Daoy (cell line): ENCODE measurements at regions not wholly inside any gene's neighbourhood (a gene's known extent, or its start where the extent isn't known, plus 50 kb on each side); places are given as distances from the start of the nearest gene placed in this dataset.

Source experiments
- DNase-seq: peaks from one replicate; pipeline ENCODE4 v3.0.0-alpha.2; 2015; ENCODE audit warnings: low read depth

- no peak for DNase-seq
These were observed 441.7 kb downstream of the ARAP2 start for GRCh38 chr4:35802644-35803043.

GRCh38 chr4:35818520-35818919 lies 425.8 kb downstream of the ARAP2 start:
- DNase-seq = no peak

GRCh38 chr4:35820003-35820402 lies 424.3 kb downstream of the ARAP2 start:
- no peak for DNase-seq

DNA sequence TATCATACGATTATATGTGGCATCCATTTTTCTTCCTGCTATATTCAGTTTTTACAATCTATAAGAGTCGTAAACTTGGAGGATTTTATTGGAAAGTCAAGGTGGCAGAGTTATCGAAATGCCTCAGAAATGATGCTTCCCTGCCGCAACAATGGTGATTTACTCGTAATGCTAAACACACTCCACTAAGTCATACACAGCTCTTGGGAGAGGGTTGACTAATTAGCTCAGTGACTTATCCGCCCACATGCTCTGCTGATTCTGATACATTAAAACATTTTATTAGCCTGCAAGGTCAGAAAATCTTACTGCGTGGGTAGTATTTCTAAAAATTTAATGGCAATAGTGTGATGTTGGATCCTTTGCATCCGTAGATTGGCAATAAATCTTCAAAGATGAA lies 420.1 kb downstream of the ARAP2 start:
- no peak for DNase-seq

DNA sequence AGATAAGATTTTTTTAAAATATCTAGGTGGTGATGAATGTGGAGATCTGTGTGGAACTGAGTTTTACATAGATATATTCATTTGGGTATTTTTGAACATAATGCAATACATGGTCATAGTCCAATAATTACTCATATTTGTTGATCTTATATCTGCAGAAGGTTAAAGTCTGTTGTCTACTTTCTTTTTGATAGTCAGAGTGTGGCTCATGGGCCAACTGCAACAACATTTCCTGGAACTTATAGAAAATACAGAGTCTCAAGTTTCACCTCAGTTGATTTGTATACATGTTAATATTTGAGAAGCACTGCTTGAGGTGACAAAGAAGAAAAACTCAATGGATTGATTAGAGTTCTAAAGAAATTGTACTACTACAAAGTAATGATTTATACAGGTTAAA lies 408.4 kb downstream of the ARAP2 start:
- DNase-seq = no peak

GRCh38 chr4:35836596-35836995 lies 407.7 kb downstream of the ARAP2 start:
- no peak for DNase-seq

DNA sequence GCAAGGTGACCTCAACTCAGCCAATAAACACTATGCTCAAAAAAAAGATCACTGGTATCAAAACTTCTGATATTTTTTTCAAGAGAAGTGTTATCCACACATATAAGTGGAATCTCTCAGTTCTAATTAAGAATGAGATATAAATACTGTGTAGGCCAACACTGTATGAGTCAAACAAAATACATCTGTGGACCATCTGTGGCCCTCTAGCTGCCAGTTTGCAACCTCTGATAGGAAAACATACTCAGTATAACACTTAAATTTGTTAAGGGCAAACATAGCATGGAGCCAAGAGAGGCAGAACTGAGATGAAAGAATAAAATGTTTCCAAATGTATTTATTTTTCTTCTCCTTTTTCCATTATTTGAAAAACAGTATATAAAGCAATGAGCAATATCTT lies 377.3 kb downstream of the ARAP2 start:
- DNase-seq = no peak

DNA sequence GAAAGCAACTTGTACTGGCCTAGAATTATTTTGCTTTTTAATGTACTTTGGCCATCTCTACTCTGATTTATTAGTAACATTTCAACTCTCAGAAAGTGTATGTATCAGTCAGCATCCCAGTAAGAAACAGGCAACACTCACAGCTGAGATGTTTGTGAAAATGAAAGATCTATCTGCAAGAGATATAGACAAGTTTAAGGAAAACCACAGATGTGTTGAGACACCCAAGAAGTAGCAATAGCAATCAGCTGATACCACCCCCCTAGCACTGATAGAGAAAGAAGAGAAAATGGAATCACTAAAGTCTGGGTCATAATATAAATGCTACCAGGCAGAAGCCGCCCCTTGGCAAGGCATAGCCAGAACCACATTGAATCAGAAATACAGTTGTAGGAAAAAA lies 372.0 kb downstream of the ARAP2 start:
- no peak for DNase-seq

GRCh38 chr4:35879479-35879878 lies 364.8 kb downstream of the ARAP2 start:
- DNase-seq = no peak

DNA sequence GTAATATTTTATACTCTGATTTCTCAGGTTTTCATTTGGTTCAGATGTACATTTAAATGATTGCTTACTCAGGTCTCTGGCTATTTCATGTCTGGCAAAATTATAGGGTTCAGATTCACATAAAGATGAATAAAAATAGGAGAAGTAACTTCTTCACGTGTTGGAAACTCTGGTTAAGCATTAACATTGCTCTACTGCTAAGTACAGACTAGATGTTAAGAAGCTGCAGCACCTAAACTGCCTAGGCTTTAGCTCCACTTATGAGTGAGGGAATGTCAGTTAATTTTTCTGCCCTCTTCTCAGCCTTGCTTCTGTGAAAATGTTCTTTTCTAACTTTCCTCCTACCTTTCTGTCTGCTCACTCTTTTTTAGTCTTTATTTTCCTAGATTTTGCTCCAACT lies 361.2 kb downstream of the ARAP2 start:
- no peak for DNase-seq

DNA sequence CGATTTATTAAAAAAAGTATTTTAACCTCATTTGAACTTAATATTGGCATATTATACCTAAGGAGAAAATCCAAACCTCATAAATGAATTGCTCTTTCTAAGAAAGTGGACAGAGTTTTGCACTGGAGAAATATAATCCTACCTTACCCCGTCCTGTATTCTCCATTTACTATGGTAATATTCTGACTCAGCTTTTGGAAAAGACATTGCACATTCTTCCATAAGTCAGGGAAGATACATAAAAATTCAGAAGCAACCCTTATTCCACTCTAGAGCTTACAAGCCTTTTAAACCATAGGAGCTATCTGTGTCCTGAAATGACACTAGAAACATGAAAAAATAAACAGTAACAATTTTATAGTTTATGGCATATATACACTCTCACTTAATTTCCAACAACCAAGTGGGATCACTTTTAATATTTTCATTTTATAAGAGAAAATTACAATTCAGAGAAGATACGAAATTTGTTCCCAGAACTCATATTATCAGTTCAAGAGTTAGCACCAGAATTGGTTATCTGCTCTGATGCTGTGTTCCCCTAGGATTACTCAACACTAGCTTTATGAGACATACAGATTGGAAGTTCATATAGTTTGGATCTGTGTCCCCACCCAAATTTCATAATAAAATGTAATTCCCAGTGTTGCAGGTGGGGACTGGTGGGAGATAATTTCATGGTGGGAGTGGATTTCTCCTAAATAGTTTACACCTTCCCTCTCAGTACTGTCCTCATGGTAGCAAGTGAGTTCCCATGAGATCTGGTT lies 359.4 kb downstream of the ARAP2 start:
- no peak for DNase-seq

DNA sequence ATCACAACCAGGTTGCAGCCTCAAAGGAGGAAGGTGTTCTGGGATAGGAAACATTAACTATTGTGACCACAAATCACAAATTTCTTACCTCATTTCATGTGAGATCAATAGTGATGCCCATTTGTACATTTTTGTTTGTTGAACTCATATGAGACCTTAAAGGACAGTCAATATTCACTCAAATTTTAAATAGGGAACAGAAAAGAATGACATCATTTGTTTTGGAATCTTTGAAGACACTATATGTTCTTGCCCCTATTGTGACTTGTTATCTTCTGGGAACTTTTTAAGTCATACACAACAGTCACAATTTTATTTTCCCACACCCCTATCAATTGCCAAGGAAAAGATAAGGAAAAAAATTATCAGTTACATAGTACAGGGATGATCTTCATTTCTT lies 346.5 kb downstream of the ARAP2 start:
- no peak for DNase-seq

DNA sequence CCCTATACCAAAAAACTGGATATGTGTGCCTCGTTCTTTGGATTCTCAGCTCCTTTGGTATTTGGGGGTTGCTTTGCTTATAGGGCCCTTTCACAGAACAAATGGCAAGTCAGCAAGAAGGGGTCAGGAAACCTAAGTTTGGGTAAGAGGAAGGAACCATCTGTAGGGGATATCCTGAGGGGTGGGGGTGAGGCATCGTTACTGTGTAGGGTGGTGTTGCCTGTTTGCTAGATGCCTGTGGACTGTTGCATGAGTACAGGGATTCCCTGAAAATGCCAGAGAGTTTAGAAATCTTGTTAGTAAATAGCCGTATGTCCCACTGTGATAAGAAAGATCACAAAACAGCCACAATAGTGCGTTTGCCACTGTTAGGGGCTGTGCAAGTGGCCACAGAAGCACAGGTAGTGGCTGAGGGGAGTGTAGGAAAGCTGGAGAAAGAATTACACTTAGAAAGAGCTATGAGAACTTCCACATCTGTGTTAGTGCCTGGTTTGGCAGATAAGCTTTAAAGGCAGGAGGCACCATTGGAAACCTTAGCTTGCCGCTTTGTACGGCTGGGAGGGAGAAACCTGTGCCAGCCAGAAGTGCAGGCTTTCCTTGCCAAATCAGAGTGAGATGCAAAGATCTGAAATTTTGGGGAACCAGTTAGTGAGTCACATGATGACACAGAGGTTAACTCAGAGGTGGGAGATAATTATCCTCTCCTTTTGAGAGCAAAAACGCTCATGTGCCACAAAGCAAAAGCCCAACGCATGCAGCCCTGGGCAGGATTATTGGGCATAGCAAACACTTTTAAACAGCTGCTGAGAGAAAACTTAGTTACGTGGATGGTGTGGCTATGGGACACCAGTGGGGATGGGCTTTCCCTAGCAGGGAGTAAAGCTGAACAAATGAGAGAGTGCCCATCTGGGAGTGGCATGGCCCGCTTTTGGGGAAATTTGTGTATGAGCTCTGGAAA lies 343.7 kb downstream of the ARAP2 start:
- no peak for DNase-seq

- DNase-seq = no peak
These were observed 332.1 kb downstream of the ARAP2 start for GRCh38 chr4:35912174-35912573.

DNA sequence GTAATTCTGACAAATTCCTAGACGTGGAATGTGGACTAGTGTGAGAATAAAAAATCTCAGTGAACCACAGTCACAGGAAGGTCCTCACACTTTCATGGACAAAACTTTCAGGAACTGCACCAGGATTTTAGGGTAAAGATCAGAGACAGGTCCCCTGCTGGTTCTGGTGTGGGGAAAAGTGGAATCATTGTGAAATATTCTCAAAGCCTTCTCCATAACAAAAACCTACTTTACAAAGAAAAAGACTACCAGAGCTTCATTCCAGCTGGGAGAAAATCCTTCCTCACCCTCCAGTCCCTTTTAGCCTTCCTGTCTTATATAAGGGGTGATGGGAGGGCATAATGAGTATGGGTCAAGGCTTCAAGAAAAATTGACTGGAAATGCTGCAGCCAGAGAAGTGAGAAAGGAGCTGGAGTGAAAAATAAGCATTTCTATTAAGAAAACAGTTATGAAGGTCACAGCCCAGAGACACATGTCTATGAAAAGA lies 325.8 kb downstream of the ARAP2 start:
- DNase-seq = no peak

- no peak for DNase-seq
These were observed 318.5 kb downstream of the ARAP2 start for GRCh38 chr4:35925806-35926205.

DNA sequence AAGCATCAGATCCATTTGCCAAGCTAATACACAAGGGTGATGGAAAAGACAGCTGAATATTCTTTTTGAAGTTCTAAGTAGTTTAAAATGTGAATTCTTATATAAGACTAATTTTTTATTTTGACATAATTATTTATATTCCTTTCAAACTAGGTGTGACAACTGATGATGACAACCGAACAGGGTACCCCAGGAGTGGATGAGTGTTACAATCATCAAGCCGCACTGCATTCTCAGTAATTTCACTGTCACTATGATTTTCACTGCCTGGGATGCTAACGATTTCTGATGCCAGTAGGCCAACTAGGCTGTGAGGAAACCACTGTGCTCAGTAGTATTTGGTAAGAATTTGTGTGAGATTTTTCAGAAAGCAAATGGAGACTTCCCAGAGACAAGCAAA lies 317.5 kb downstream of the ARAP2 start:
- DNase-seq = no peak

DNA sequence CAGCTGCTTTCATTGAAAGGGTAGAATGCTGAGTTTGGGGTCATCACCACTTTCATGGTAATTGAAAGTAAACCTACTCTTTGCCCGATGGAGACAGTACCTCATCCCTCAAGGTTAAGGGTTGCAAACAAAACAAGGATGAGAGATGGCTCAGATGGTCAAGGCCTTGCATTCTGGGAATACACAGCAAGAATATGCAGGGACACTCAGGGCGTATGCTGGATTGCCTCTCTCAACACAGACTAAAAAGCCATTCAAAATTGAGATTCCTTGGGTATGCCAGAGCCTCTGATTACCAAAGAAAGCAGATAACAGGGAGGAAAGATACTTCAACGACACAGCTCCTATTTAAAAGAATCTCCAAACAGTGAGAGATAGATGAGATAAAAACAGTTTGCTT lies 310.4 kb downstream of the ARAP2 start:
- DNase-seq = no peak

DNA sequence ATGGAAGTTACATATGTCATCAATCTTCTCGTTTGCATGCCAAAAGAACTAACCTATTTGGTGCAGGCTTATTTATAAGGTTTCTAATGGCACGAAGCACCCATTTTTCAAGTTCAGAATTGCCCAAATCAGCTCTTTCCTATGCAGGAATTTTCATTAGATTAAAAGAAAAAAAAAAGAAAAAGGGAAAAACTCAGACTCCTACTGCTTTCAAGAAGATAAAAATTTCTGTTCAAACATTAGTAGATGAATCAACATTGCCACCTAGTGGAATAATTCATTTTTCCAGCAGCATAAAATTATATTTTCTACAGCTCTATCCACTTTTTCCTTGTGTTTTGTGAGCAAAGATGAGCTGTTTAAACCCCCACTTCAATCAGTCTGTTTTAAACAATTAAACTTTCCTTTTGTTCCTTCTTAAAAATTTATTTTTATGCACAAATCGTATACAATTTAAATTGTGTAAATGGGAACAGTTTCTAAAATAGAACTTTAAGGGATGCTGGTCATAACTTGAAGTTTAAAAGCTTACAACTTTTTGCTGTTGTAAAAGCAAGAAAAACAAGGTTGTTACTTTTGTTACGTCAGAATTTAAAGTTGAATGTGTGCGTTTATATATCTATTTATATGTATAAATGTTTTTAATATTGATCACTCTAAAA lies 309.9 kb downstream of the ARAP2 start:
- no peak for DNase-seq

DNA sequence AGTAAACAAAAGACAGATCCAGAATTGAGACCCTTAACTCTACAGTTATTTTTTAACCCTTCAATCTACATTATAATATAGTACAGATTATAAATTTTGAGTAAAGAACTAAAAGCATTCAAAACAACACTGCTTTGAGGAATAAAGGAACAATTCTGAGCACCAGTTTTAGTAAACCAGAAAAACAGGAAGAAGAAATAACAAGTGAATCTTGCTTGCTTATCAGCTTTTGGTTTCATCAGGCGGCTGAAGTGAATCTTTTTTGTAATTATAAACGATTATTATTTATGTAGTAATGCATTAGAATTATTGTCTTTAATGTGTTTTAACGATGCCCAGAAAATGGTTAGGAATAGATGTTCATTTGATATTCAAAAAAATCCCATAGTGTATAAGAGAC lies 305.4 kb downstream of the ARAP2 start:
- DNase-seq = no peak

GRCh38 chr4:35939751-35940150 lies 304.6 kb downstream of the ARAP2 start:
- DNase-seq = no peak

DNA sequence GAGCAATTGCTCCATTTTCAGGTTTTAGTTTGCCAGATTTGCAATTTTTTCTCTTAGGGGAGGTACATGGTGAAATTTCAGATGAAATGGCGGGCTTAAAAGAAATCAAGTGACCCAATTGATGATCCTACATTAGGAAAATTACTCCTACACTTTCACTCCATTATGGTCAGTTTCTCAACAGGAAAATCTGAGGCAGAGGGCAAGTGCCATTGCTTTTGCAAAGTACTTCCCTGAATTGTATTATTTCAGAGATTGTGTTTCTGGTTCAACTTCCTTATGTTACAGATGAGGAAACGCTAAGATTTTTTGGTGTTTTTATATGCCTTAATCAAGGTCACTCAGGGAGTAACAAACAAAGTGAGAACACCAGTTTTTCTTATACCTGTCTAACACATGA lies 302.2 kb downstream of the ARAP2 start:
- DNase-seq = no peak
